ENCODE measurements at regions not wholly inside any gene's neighbourhood (a gene's known extent, or its start where the extent isn't known, plus 50 kb on each side); places are given as distances from the start of the nearest gene placed in this dataset.

DNA sequence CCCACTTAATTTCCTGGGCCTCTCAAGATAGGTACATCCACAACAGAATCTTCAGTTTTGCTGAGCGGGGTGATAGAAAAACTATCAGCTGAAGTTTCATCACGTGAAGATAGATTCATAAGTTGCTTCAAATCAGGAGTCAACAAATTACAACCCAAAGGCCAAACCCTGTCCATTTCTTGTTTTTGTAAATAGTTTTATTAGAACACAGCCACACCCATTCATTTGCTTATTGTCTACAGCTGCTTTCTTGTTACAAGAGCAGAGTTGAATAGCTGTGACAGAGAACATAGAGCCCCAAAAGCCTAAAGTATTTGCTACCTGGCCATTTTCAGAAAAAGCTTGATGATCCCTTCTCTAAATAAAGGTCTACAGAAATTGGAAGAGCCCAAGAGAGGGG is 300.1 kb upstream of the CDH5 start:
- no peaks in the 10 kb centered on the region for H3K27me3 ChIP-seq (ENCODE audit: control insufficient read depth, insufficient read depth, low read length)
- no peak for DNase-seq (ENCODE audit: low read depth in 2 of 2)
- no peak overlapping the region for H3K4me3 ChIP-seq (replicated peaks in 1 of 4; ENCODE audit: control extremely low read depth in 1 of 4, insufficient read depth in 1 of 4, low read depth in 3 of 4, low read length in 4 of 4)
- H3K9ac ChIP-seq (ENCODE audit: insufficient read depth, low read length), result no peak overlapping the region
- no peaks in the 10 kb centered on the region for H3K36me3 ChIP-seq (ENCODE audit: control insufficient read depth, insufficient read depth, low read length)
- peaks cover 3% of the 10 kb centered on the region for H3K4me1 ChIP-seq (ENCODE audit: control insufficient read depth, extremely low read depth, insufficient read depth, low read length)
- TF ChIP-seq, protein P1, sequence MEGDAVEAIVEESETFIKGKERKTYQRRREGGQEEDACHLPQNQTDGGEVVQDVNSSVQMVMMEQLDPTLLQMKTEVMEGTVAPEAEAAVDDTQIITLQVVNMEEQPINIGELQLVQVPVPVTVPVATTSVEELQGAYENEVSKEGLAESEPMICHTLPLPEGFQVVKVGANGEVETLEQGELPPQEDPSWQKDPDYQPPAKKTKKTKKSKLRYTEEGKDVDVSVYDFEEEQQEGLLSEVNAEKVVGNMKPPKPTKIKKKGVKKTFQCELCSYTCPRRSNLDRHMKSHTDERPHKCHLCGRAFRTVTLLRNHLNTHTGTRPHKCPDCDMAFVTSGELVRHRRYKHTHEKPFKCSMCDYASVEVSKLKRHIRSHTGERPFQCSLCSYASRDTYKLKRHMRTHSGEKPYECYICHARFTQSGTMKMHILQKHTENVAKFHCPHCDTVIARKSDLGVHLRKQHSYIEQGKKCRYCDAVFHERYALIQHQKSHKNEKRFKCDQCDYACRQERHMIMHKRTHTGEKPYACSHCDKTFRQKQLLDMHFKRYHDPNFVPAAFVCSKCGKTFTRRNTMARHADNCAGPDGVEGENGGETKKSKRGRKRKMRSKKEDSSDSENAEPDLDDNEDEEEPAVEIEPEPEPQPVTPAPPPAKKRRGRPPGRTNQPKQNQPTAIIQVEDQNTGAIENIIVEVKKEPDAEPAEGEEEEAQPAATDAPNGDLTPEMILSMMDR (conservative IDR thresholded peaks at IDR 0.05 in 1 of 2, IDR thresholded peaks at IDR 0.05 in 1 of 2; ENCODE audit: low read depth in 1 of 2, low read length in 2 of 2), result no peak
- TF ChIP-seq EZH2 (IDR thresholded peaks at IDR 0.05; ENCODE audit: low read length, missing control alignments), result no peak
- no peaks in the 10 kb centered on the region for H3K79me2 ChIP-seq (ENCODE audit: control insufficient read depth, insufficient read depth, low read length)
- H3K9me3 ChIP-seq (ENCODE audit: control insufficient read depth, insufficient read depth, low read depth, low read length), result no peaks in the 10 kb centered on the region
- H2AFZ ChIP-seq (ENCODE audit: low read length), result no peak overlapping the region
- no peak overlapping the region for H3K27ac ChIP-seq (ENCODE audit: insufficient read depth, low read length)
- H3K4me2 ChIP-seq (ENCODE audit: extremely low read depth, insufficient read depth, low read length), result no peak overlapping the region
- H4K20me1 ChIP-seq (ENCODE audit: control insufficient read depth, extremely low read depth, insufficient read depth, low read length), result no peaks in the 10 kb centered on the region

DNA sequence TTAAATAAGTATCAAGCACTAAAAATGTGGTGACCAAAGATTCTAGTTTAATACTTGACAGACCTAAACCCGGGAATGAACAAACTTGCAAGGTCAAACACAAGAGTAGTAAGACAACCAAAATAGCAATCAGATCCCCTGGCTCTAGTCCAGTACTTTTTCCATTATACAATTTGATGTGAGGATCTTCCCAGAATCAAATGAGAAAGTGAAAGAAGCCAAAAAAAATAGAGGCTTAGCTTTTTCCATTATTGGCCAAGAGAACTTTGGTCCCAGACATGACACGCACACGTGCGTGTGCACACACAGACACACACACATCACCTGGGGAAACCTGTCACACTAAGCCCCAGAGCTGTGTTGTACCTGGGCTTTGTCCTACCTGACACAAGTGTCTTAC is 300.6 kb upstream of the CDH5 start:
- Histone ChIP-seq H3K79me2 (ENCODE audit: control insufficient read depth, insufficient read depth, low read length) (no peaks in the 10 kb centered on the region), H2AFZ (ENCODE audit: low read length) (no peak overlapping the region), H3K9me3 (ENCODE audit: control insufficient read depth, insufficient read depth, low read depth, low read length) (no peaks in the 10 kb centered on the region), H3K9ac (ENCODE audit: insufficient read depth, low read length) (no peak overlapping the region), H4K20me1 (ENCODE audit: control insufficient read depth, extremely low read depth, insufficient read depth, low read length) (no peaks in the 10 kb centered on the region), H3K36me3 (ENCODE audit: control insufficient read depth, insufficient read depth, low read length) (no peaks in the 10 kb centered on the region), H3K4me3 (replicated peaks in 1 of 4; ENCODE audit: control extremely low read depth in 1 of 4, insufficient read depth in 1 of 4, low read depth in 3 of 4, low read length in 4 of 4) (no peak overlapping the region), H3K27ac (ENCODE audit: insufficient read depth, low read length) (no peak overlapping the region), H3K27me3 (ENCODE audit: control insufficient read depth, insufficient read depth, low read length) (no peaks in the 10 kb centered on the region), H3K4me1 (ENCODE audit: control insufficient read depth, extremely low read depth, insufficient read depth, low read length) (peaks cover 3% of the 10 kb centered on the region), H3K4me2 (ENCODE audit: extremely low read depth, insufficient read depth, low read length) (no peak overlapping the region)
- TF ChIP-seq, protein P1 (conservative IDR thresholded peaks at IDR 0.05 in 1 of 2, IDR thresholded peaks at IDR 0.05 in 1 of 2; ENCODE audit: low read depth in 1 of 2, low read length in 2 of 2), result no peak
- no peak for TF ChIP-seq EZH2 (IDR thresholded peaks at IDR 0.05; ENCODE audit: low read length, missing control alignments)
- DNase-seq (ENCODE audit: low read depth in 2 of 2), result no peak

DNA sequence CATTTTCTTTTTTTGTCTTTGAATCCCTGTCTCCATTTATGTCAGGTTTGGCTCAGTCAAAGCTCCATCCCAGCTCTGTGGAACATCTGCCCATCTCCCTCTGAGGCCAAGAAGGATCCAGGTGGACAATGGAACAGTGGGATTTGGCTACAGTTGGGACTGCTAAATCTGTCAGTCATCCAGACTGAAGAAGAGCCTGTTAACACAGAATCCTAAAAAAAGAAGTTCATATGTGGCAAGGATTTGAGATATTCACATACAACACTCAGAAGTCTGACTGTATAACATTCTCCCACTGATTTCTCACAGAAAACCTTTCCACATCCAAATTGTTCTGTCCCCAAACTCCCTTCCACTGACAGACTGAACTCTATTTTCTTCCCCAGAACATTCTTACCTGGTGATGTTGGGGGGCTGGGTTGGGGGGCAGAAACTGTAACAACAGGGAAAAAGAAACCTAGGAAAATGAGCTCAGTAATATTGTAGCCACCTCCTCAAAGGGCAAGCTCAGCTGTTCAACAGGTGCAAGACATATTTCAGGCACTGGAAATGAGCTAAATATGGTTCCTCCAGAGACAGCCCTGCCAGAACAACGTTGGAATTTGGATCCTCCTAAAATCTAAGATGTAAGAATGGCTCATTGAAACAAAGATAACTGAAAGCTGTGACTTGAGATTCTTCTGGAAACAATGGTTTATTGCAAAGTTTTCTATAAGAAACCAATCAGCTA is 301.5 kb upstream of the CDH5 start:
- no peak overlapping the region for H3K4me2 ChIP-seq (ENCODE audit: extremely low read depth, insufficient read depth, low read length)
- peaks cover 3% of the 10 kb centered on the region for H3K4me1 ChIP-seq (ENCODE audit: control insufficient read depth, extremely low read depth, insufficient read depth, low read length)
- no peaks in the 10 kb centered on the region for H3K9me3 ChIP-seq (ENCODE audit: control insufficient read depth, insufficient read depth, low read depth, low read length)
- no peak overlapping the region for H2AFZ ChIP-seq (ENCODE audit: low read length)
- H3K27ac ChIP-seq (ENCODE audit: insufficient read depth, low read length), result no peak overlapping the region
- no peaks in the 10 kb centered on the region for H3K79me2 ChIP-seq (ENCODE audit: control insufficient read depth, insufficient read depth, low read length)
- no peaks in the 10 kb centered on the region for H3K36me3 ChIP-seq (ENCODE audit: control insufficient read depth, insufficient read depth, low read length)
- no peaks in the 10 kb centered on the region for H3K27me3 ChIP-seq (ENCODE audit: control insufficient read depth, insufficient read depth, low read length)
- no peaks in the 10 kb centered on the region for H4K20me1 ChIP-seq (ENCODE audit: control insufficient read depth, extremely low read depth, insufficient read depth, low read length)
- TF ChIP-seq, protein P1 (conservative IDR thresholded peaks at IDR 0.05 in 1 of 2, IDR thresholded peaks at IDR 0.05 in 1 of 2; ENCODE audit: low read depth in 1 of 2, low read length in 2 of 2), result no peak
- no peak for TF ChIP-seq EZH2 (IDR thresholded peaks at IDR 0.05; ENCODE audit: low read length, missing control alignments)
- no peak overlapping the region for H3K9ac ChIP-seq (ENCODE audit: insufficient read depth, low read length)
- no peak overlapping the region for H3K4me3 ChIP-seq (replicated peaks in 1 of 4; ENCODE audit: control extremely low read depth in 1 of 4, insufficient read depth in 1 of 4, low read depth in 3 of 4, low read length in 4 of 4)
- no peak for DNase-seq (ENCODE audit: low read depth in 2 of 2)
